GM10266 (cell line): ENCODE measurements at regions not wholly inside any gene's neighbourhood (a gene's known extent, or its start where the extent isn't known, plus 50 kb on each side); places are given as distances from the start of the nearest gene placed in this dataset.

Experiments used
- DNase-seq: peaks from one replicate; pipeline ENCODE4 v3.0.0; 2012; ENCODE audit errors: extremely low spot score
- TF ChIP-seq, protein P1 (sequence below): IDR thresholded peaks from 2 replicates; pipeline ENCODE4 v1.5.1; 2012; ENCODE audit warnings: mild to moderate bottlenecking, low read depth; ENCODE audit not compliant: control insufficient read depth, insufficient read depth; ENCODE audit errors: missing control alignments

DNA sequence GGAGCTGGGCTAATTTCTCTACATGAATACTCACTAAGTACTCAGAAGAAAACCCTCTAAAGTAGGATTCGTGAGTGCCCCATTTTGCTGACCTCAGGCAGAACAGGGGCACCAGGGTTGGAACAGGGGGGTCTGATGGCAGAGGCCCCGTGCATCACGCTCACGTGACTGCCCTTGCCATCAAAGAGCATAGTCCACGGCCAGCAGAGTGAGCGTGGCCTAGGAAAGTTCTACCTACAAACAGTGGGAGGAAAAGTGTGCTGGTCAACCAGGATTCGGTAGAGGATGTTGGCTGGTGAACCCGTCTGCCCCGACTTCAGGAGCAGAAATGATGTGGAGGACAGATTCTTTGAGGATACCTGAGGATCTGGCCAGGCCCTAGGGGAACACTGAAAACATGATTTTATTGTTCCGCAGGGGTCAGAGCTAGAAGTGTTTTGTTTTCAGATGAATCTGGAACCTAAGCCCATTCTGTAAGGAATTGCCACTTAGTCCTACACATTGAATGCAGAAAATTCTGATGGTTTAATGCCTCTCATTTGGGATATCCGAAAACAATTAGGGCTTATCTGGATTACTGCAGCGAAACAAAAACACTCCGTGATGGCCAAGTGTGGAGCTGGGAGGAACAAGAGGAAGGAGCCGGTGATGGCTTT lies 138.8 kb upstream of the SHH start:
- TF ChIP-seq, protein P1, sequence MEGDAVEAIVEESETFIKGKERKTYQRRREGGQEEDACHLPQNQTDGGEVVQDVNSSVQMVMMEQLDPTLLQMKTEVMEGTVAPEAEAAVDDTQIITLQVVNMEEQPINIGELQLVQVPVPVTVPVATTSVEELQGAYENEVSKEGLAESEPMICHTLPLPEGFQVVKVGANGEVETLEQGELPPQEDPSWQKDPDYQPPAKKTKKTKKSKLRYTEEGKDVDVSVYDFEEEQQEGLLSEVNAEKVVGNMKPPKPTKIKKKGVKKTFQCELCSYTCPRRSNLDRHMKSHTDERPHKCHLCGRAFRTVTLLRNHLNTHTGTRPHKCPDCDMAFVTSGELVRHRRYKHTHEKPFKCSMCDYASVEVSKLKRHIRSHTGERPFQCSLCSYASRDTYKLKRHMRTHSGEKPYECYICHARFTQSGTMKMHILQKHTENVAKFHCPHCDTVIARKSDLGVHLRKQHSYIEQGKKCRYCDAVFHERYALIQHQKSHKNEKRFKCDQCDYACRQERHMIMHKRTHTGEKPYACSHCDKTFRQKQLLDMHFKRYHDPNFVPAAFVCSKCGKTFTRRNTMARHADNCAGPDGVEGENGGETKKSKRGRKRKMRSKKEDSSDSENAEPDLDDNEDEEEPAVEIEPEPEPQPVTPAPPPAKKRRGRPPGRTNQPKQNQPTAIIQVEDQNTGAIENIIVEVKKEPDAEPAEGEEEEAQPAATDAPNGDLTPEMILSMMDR, result no peak
- DNase-seq, result no peak

DNA sequence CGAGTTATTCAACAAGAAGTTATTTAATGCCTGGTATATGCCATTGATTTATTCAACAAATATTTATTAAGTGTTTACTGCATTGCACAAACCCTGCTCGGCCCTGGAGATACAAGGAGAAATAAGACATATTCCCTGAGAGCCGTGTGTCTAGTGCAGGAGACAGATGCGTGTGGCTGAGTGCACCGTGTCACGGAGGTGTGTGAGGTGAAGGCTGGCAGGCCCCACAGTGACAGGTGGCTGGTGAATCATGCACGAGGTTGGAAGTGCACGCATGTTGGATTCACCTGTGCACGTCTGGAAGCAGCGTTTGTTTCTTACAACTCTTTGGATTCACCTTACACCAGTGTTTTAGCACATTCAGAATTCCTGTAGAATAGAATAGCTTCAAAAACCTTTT lies 136.6 kb upstream of the SHH start:
- TF ChIP-seq, protein P1, result no peak
- DNase-seq, result no peak

- TF ChIP-seq, protein P1, result no peak
- no peak for DNase-seq
Observed at GRCh38 chr7:155948423-155948822, 136.2 kb upstream of the SHH start.

DNA sequence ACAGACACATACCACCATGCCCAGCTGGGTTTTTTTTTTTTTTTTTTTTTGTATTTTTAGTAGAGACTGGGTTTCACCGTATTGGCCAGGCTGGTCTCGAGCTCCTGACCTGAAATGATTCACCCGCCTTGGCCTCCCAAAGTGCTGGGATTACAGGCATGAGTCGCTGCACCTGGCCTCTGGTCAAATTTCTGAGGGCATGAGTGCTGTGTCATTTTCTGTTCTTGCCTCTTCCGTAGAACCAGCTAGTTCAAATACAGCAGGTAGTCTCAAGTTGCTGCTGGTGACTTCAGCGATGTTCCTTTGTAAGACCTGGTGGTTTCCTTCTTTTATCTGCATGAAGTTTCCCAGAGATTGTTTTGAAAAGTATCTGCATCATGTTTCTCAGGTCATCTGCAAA lies 134.8 kb upstream of the SHH start:
- DNase-seq, result no peak
- TF ChIP-seq, protein P1, result no peak

DNA sequence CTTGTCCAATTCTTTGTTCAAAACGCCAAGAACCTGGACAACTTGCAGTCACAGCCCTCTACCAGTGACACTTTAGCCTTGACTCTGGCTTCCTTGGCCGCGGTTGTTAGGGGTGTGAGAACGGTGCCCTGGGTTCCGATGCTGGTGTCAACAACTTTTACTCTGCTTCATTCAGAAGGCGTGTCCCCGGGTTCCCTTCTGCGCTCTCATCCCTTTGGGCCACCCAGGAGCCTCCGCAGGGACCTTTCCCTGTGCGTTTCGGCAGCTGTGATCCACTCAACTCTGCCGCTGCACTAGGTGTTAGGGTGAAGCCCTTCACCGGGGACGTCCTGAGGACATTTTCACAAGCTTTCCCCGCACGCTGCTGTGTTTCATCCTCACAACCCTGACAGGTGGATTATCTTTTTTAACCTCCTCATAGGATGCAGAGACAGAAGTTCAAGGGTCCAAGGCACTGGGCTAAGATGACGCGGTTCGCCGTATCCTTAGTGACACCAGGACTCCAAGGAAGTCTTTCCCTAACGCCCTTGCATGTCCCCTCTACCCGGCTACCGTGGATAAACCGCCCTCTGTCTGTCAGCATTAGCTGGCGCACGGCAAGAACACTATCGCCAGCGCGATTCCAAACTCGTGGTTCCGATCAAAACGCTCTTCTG lies 133.5 kb upstream of the SHH start:
- TF ChIP-seq, protein P1, result no peak
- no peak for DNase-seq

DNA sequence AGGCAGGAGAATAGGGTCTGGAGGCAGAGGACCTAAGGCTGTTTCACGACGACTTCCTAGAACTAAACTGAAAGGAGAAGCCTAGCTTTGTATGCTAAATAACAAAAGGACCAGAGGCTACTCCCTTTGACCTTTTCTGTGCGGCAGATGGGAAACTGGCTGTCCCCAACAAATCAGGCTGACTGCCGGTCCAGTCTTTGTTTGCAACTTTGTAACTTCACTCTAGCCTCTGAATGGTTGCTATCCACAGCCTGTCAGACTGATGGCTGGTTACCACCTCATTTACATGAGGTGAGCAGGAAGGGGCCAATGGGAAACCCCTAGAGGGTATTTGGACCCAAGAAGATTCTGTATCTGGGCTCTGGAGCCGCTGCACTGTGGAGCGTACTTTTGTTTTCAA lies 132.6 kb upstream of the SHH start:
- no peak for DNase-seq

More for the DNA sequence above, 132.6 kb upstream of the SHH start:
- TF ChIP-seq, protein P1, result no peak
